ENCODE measurements at regions not wholly inside any gene's neighbourhood (a gene's known extent, or its start where the extent isn't known, plus 50 kb on each side); places are given as distances from the start of the nearest gene placed in this dataset.

DNA sequence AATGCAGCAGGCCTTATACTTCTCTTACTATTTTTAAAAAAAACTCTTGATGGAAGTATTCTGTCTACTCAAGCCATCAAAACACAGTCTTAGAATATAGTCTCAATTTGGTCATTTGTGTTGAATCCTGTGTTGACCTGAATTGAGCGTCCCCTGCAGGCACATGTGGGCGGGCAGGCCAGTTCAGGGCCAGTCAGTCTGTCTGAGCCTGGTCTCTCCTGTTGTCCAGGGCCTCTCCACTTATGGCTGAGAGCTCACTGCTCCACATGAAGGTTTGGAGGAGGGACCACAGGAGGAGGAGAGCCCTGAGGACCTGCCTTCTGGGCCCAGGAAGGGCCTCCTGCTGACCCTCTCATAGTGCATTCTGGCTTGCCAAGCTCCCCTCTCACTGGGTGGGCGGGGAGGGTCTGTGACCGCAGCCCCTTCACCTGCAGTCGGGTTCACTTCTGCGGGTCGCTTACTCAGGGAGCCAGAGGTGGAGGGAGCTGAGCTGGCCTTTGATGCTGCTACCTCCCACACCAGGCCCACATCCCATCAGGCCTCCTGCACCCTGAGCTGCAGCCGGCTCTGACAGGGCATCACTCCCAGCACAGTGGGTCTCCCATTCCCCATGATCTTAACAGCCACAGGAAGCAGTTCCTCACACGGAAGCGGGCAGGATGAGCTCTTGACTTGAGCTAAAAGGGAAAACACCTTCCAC lies 178.2 kb upstream of the S1PR3 start:
- TF ChIP-seq CTCF (IDR thresholded peaks at IDR 0.05; ENCODE audit: insufficient read depth in 1 of 2, low read depth in 1 of 2, low read length in 1 of 2, severe bottlenecking in 1 of 2, unreplicated experiment in 1 of 2) = no peak
- Histone ChIP-seq H3K4me1 (no peaks in the 10 kb centered on the region), H3K36me3 (ENCODE audit: control insufficient read depth, insufficient read depth, low read length) (no peaks in the 10 kb centered on the region), H3K4me3 (ENCODE audit: low read depth, low read length) (no peak overlapping the region), H3K27me3 (replicated peaks; ENCODE audit: control insufficient read depth, insufficient read depth, low read length) (no peaks in the 10 kb centered on the region), H3K9me3 (no peaks in the 10 kb centered on the region)
- POLR2A ChIA-PET = no interaction called here
- Mint-ChIP-seq H3K4me3 (ENCODE audit: unreplicated experiment) (no peak overlapping the region), H3K4me1 (ENCODE audit: low read depth, unreplicated experiment) (no peaks in the 10 kb centered on the region), H3K9me3 (ENCODE audit: unreplicated experiment) (no peaks in the 10 kb centered on the region), H3K27ac (ENCODE audit: unreplicated experiment) (no peak overlapping the region), H3K27me3 (ENCODE audit: insufficient read depth, unreplicated experiment) (no peaks in the 10 kb centered on the region), H3K36me3 (ENCODE audit: insufficient read depth, unreplicated experiment) (no peaks in the 10 kb centered on the region)
- no TSS peak for BruUV-seq (replicated peaks)
- DNase-seq = no peak
- CTCF ChIA-PET = no interaction called here
- intact Hi-C loops (cut with micrococcal nuclease; ENCODE audit: unreplicated experiment) = no loop called here

- no peak overlapping the region for H3K4me3 Mint-ChIP-seq (ENCODE audit: unreplicated experiment)
- no TSS peak for BruUV-seq (replicated peaks)
- Histone ChIP-seq H3K27me3 (replicated peaks; ENCODE audit: control insufficient read depth, insufficient read depth, low read length) (no peaks in the 10 kb centered on the region), H3K4me3 (ENCODE audit: low read depth, low read length) (no peak overlapping the region), H3K36me3 (ENCODE audit: control insufficient read depth, insufficient read depth, low read length) (no peaks in the 10 kb centered on the region), H3K9me3 (no peaks in the 10 kb centered on the region), H3K4me1 (no peaks in the 10 kb centered on the region)
- no peaks in the 10 kb centered on the region for H3K36me3 Mint-ChIP-seq (ENCODE audit: insufficient read depth, unreplicated experiment)
- H3K27me3 Mint-ChIP-seq (ENCODE audit: insufficient read depth, unreplicated experiment) = no peaks in the 10 kb centered on the region
- no peak for DNase-seq
- POLR2A ChIA-PET = interaction anchor here (0.6 kb wide), 1 partner anchor 153 kb away, joined by 4 read pairs; no protein-coding TSS in a partner anchor
- no peak overlapping the region for H3K27ac Mint-ChIP-seq (ENCODE audit: unreplicated experiment)
- CTCF ChIA-PET = no interaction called here
- no peak for TF ChIP-seq CTCF (IDR thresholded peaks at IDR 0.05; ENCODE audit: insufficient read depth in 1 of 2, low read depth in 1 of 2, low read length in 1 of 2, severe bottlenecking in 1 of 2, unreplicated experiment in 1 of 2)
- intact Hi-C loops (cut with micrococcal nuclease; ENCODE audit: unreplicated experiment) = no loop called here
- no peaks in the 10 kb centered on the region for H3K9me3 Mint-ChIP-seq (ENCODE audit: unreplicated experiment)
- H3K4me1 Mint-ChIP-seq (ENCODE audit: low read depth, unreplicated experiment) = no peaks in the 10 kb centered on the region
Measured at GRCh38 chr9:88813638-88814209, 177.5 kb upstream of the S1PR3 start.

GRCh38 chr9:88814577-88814976 lies 176.7 kb upstream of the S1PR3 start:
- Mint-ChIP-seq H3K36me3 (ENCODE audit: insufficient read depth, unreplicated experiment) (no peaks in the 10 kb centered on the region), H3K4me3 (ENCODE audit: unreplicated experiment) (no peak overlapping the region), H3K27ac (ENCODE audit: unreplicated experiment) (no peak overlapping the region), H3K9me3 (ENCODE audit: unreplicated experiment) (no peaks in the 10 kb centered on the region), H3K4me1 (ENCODE audit: low read depth, unreplicated experiment) (no peaks in the 10 kb centered on the region), H3K27me3 (ENCODE audit: insufficient read depth, unreplicated experiment) (no peaks in the 10 kb centered on the region)
- Histone ChIP-seq H3K4me3 (ENCODE audit: low read depth, low read length) (no peak overlapping the region), H3K27me3 (replicated peaks; ENCODE audit: control insufficient read depth, insufficient read depth, low read length) (no peaks in the 10 kb centered on the region), H3K36me3 (ENCODE audit: control insufficient read depth, insufficient read depth, low read length) (no peaks in the 10 kb centered on the region), H3K4me1 (no peaks in the 10 kb centered on the region), H3K9me3 (no peaks in the 10 kb centered on the region)
- DNase-seq = no peak
- intact Hi-C loops (cut with micrococcal nuclease; ENCODE audit: unreplicated experiment) = no loop called here
- no TSS peak for BruUV-seq (replicated peaks)
- no peak for TF ChIP-seq CTCF (IDR thresholded peaks at IDR 0.05; ENCODE audit: insufficient read depth in 1 of 2, low read depth in 1 of 2, low read length in 1 of 2, severe bottlenecking in 1 of 2, unreplicated experiment in 1 of 2)
- POLR2A ChIA-PET = interaction anchor here (0.6 kb wide), 1 partner anchor 154 kb away, joined by 4 read pairs; no protein-coding TSS in a partner anchor
- CTCF ChIA-PET = no interaction called here

Measured in Caco-2 (cell line).